Breast epithelium (tissue), 3 donors: ENCODE measurements at regions not wholly inside any gene's neighbourhood (a gene's known extent, or its start where the extent isn't known, plus 50 kb on each side); places are given as distances from the start of the nearest gene placed in this dataset.

ENCODE experiments used
- POLR2A ChIP-seq: fragments of 450-650 bp; IDR thresholded peaks from one replicate; pipeline ENCODE4 v1.6.1; 2016; ENCODE audit warnings: antibody characterized with exemption, mild to moderate bottlenecking, moderate library complexity
- TF ChIP-seq, protein P1 (sequence below), 3 donors: fragments of 450-650 bp; IDR thresholded peaks; one replicate each; pipeline ENCODE4 v1.5.1; 2016 to 2017; ENCODE audit warnings: antibody characterized with exemption in 3 of 3, mild to moderate bottlenecking in 3 of 3, moderate library complexity in 3 of 3

DNA sequence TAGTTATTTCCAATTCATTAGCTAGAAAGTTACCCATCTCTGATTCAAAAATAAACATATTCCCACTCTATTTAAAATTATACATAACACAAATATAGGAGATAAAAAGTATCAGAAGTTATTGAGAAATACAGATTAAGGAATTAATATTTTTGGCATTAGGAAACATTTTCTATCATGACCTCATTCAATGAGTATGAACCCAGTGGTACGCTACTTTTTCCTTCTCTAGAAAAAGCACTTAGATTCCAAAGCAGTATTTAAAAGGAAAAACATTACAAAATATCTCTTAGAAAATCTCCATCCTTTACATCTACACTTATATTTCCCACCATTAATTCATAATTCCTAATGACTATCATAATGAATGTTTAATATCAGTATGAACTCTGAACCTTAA, 240.6 kb upstream of the GNAI1 start:
- TF ChIP-seq, protein P1, sequence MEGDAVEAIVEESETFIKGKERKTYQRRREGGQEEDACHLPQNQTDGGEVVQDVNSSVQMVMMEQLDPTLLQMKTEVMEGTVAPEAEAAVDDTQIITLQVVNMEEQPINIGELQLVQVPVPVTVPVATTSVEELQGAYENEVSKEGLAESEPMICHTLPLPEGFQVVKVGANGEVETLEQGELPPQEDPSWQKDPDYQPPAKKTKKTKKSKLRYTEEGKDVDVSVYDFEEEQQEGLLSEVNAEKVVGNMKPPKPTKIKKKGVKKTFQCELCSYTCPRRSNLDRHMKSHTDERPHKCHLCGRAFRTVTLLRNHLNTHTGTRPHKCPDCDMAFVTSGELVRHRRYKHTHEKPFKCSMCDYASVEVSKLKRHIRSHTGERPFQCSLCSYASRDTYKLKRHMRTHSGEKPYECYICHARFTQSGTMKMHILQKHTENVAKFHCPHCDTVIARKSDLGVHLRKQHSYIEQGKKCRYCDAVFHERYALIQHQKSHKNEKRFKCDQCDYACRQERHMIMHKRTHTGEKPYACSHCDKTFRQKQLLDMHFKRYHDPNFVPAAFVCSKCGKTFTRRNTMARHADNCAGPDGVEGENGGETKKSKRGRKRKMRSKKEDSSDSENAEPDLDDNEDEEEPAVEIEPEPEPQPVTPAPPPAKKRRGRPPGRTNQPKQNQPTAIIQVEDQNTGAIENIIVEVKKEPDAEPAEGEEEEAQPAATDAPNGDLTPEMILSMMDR (IDR thresholded peaks at IDR 0.05) = no peak
- no peak for TF ChIP-seq POLR2A
